HG03108 (cell line): ENCODE measurements at regions not wholly inside any gene's neighbourhood (a gene's known extent, or its start where the extent isn't known, plus 50 kb on each side); places are given as distances from the start of the nearest gene placed in this dataset.

Source experiments
- ATAC-seq: cut with Tn5 transposase; IDR thresholded peaks from one replicate; pipeline ENCODE4 v1.9.1; 2021; ENCODE audit warnings: moderate library complexity; ENCODE audit not compliant: unreplicated experiment

DNA sequence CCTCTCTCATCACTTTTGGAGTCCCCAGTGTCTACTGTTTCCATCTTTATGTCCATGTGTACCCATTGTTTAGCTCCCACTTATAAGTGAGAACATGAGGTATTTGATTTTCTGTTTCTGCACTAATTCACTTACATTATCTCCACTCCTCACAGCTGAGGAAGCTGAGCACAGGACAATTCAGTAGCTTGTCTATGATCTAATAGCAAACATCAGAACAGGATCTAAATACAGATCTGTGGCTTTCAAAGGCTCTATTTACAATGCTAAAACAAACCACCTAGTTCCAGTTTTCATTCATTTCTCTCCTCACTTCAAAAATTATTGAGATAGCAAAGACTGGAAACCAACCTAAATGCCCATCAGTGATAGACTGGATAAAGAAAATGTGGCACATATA, 52.0 kb upstream of the DDX18 start:
- ATAC-seq: no peak

GRCh38 chr2:117763804-117764203, 50.7 kb upstream of the DDX18 start:
- ATAC-seq: no peak
